ENCODE measurements at regions not wholly inside any gene's neighbourhood (a gene's known extent, or its start where the extent isn't known, plus 50 kb on each side); places are given as distances from the start of the nearest gene placed in this dataset.

DNA sequence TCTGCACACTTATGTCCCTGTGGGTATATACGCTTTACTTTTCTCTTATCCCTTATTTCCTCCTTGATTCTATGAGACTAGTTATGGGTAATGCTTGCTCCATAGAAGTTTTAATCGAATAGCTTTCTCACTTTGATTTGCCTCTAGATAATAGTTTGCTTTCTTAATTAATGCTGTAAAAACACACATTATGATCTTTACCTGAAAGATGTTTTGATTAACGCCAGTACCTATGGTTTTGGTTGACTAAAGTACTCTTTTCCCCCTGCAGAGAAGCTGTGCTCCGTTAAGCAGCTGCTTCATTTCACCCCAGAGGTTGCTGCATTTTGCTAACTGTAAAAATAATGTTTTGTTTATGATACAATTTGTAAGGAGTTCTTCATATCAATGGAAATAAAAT, 362.3 kb downstream of the FLRT2 start:
- no peak overlapping the region for H3K23ac ChIP-seq (ENCODE audit: low read depth, low read length)
- no peak overlapping the region for H2BK15ac ChIP-seq (ENCODE audit: low read depth, low read length)
- H2AK9ac ChIP-seq (replicated peaks; ENCODE audit: low read depth, low read length, poor library complexity): no peak overlapping the region
- dilution Hi-C loops (cut with HindIII; ENCODE audit: low sequenced_read_pairs, unreplicated experiment): no loop called here
- H3K36me3 ChIP-seq (ENCODE audit: control insufficient read depth, insufficient read depth, low read length): no peaks in the 10 kb centered on the region
- H3K4ac ChIP-seq (ENCODE audit: low read depth, low read length): no peak overlapping the region
- no peak overlapping the region for H3K9ac ChIP-seq (ENCODE audit: low read depth, low read length)
- H3K9me1 ChIP-seq (ENCODE audit: insufficient read depth, low read length): no peaks in the 10 kb centered on the region
- no peaks in the 10 kb centered on the region for H3K4me1 ChIP-seq (ENCODE audit: control insufficient read depth, insufficient read depth, low read length)
- WGBS, 2 experiments (ENCODE audit: extremely low coverage in 2 of 2, insufficient read length in 1 of 2): no CpG with 5 or more reads among the region's 4 CpGs
- no peak overlapping the region for H4K5ac ChIP-seq (ENCODE audit: low read depth, low read length)
- no peak overlapping the region for H2AK5ac ChIP-seq (ENCODE audit: low read depth, low read length)
- no peak overlapping the region for H4K8ac ChIP-seq (ENCODE audit: low read depth in 2 of 2, low read length in 2 of 2)
- ATAC-seq (ENCODE audit: low read depth) (no peak), DNase-seq (no peak)
- no peaks in the 10 kb centered on the region for H4K20me1 ChIP-seq (ENCODE audit: insufficient read depth, low read length)
- no peak overlapping the region for H3K4me3 ChIP-seq (ENCODE audit: insufficient read depth, low read depth, low read length)
- no peak overlapping the region for H2AFZ ChIP-seq (replicated peaks; ENCODE audit: low read length, poor library complexity)
- in situ Hi-C loops (cut with MboI; ENCODE audit: low sequenced_read_pairs): no loop called here
- TF ChIP-seq MXI1 (IDR thresholded peaks at IDR 0.05; ENCODE audit: borderline replicate concordance, low read depth, low read length) (no peak), MAZ (IDR thresholded peaks at IDR 0.05; ENCODE audit: borderline replicate concordance, low read depth, low read length) (no peak)
- no peak overlapping the region for H3K27ac ChIP-seq (ENCODE audit: insufficient read depth, low read length)
- H3K14ac ChIP-seq (replicated peaks; ENCODE audit: low read depth, low read length): no peak overlapping the region
- ChIA-PET POLR2A (ENCODE audit: unreplicated experiment) (no interaction called here), CTCF (no interaction called here)
- no peak overlapping the region for H4K91ac ChIP-seq (ENCODE audit: insufficient read depth, low read depth, low read length)
- no peak overlapping the region for H2BK5ac ChIP-seq (ENCODE audit: low read depth, low read length, poor library complexity, severe bottlenecking)
- H2BK120ac ChIP-seq (ENCODE audit: low read depth, low read length): no peak overlapping the region
- no peak overlapping the region for H3K56ac ChIP-seq (ENCODE audit: extremely low read depth, insufficient read depth, low read length)
- H3K4me2 ChIP-seq (ENCODE audit: low read depth, low read length): no peak overlapping the region
- no peaks in the 10 kb centered on the region for H3K9me3 ChIP-seq (ENCODE audit: control insufficient read depth, insufficient read depth, low read length)
- H2BK20ac ChIP-seq (ENCODE audit: low read depth, low read length): no peak overlapping the region
- no peaks in the 10 kb centered on the region for H3K79me1 ChIP-seq (ENCODE audit: low read depth in 1 of 2, low read length in 2 of 2)
- H3K27me3 ChIP-seq (ENCODE audit: control insufficient read depth, insufficient read depth, low read length): no peaks in the 10 kb centered on the region
- intact Hi-C loops (cut with micrococcal nuclease): no loop called here
- BruUV-seq (replicated peaks): no TSS peak
- H3K18ac ChIP-seq (ENCODE audit: low read depth, low read length): no peak overlapping the region

Data from IMR-90 (cell line).